HEK293 (cell line): ENCODE measurements at regions not wholly inside any gene's neighbourhood (a gene's known extent, or its start where the extent isn't known, plus 50 kb on each side); places are given as distances from the start of the nearest gene placed in this dataset.

ENCODE experiments used
- EGR2 ChIP-seq: fragments of 450-650 bp; formaldehyde crosslinking; IDR thresholded peaks from 2 replicates; pipeline ENCODE4 v1.5.1; 2016; ENCODE audit warnings: low read depth, missing biosample characterization, missing genetic modification characterization
- FEZF1 ChIP-seq: fragments of 450-650 bp; formaldehyde crosslinking; IDR thresholded peaks from 2 replicates; pipeline ENCODE4 v1.5.1; 2016; ENCODE audit warnings: missing biosample characterization, missing genetic modification characterization
- GLIS2 ChIP-seq: fragments of 450-650 bp; formaldehyde crosslinking; IDR thresholded peaks from 2 replicates; pipeline ENCODE4 v1.5.1; 2016; ENCODE audit warnings: missing biosample characterization, missing genetic modification characterization
- IKZF3 ChIP-seq: fragments of 450-650 bp; IDR thresholded peaks from 2 replicates; pipeline ENCODE4 v1.5.0; 2018; ENCODE audit warnings: missing biosample characterization, mild to moderate bottlenecking, missing genetic modification characterization, moderate library complexity
- INSM2 ChIP-seq: fragments of 450-650 bp; formaldehyde crosslinking; IDR thresholded peaks from 2 replicates; pipeline ENCODE4 v1.5.1; 2016; ENCODE audit warnings: missing biosample characterization, missing genetic modification characterization
- KLF17 ChIP-seq: fragments of 450-650 bp; formaldehyde crosslinking; IDR thresholded peaks from 2 replicates; pipeline ENCODE4 v1.5.1; 2016; ENCODE audit warnings: missing biosample characterization, missing genetic modification characterization
- PRDM10 ChIP-seq: fragments of 450-650 bp; formaldehyde crosslinking; IDR thresholded peaks from 2 replicates; pipeline ENCODE4 v1.5.1; 2016; ENCODE audit warnings: missing biosample characterization, missing genetic modification characterization
- PRDM6 ChIP-seq: fragments of 450-650 bp; formaldehyde crosslinking; IDR thresholded peaks from 2 replicates; pipeline ENCODE4 v1.5.1; 2017; ENCODE audit warnings: missing biosample characterization, missing genetic modification characterization
- REPIN1 ChIP-seq: fragments of 450-650 bp; formaldehyde crosslinking; IDR thresholded peaks from 2 replicates; pipeline ENCODE4 v1.5.1; 2017; ENCODE audit warnings: missing biosample characterization, missing genetic modification characterization, low read depth
- WT1 ChIP-seq: fragments of 450-650 bp; formaldehyde crosslinking; IDR thresholded peaks from 2 replicates; pipeline ENCODE4 v1.5.1; 2016; ENCODE audit warnings: missing biosample characterization, missing genetic modification characterization
- ZBTB17 ChIP-seq: fragments of 450-650 bp; formaldehyde crosslinking; IDR thresholded peaks from 2 replicates; pipeline ENCODE4 v1.5.1; 2016; ENCODE audit warnings: missing biosample characterization, missing genetic modification characterization
- ZBTB20 ChIP-seq: fragments of 450-650 bp; formaldehyde crosslinking; IDR thresholded peaks from 2 replicates; pipeline ENCODE4 v1.5.1; 2016; ENCODE audit warnings: missing biosample characterization, missing genetic modification characterization
- ZFHX2 ChIP-seq: fragments of 450-650 bp; formaldehyde crosslinking; conservative IDR thresholded peaks from 2 replicates; pipeline ENCODE4 v1.5.1; 2016; ENCODE audit warnings: missing biosample characterization, missing genetic modification characterization
- ZNF214 ChIP-seq: fragments of 450-650 bp; formaldehyde crosslinking; IDR thresholded peaks from 2 replicates; pipeline ENCODE4 v1.5.1; 2017; ENCODE audit warnings: missing biosample characterization, mild to moderate bottlenecking, missing genetic modification characterization, borderline replicate concordance
- ZNF23 ChIP-seq: fragments of 450-650 bp; formaldehyde crosslinking; IDR thresholded peaks from 2 replicates; pipeline ENCODE4 v1.5.1; 2016; ENCODE audit warnings: missing biosample characterization, missing genetic modification characterization, borderline replicate concordance
- ZNF335 ChIP-seq: fragments of 450-650 bp; formaldehyde crosslinking; conservative IDR thresholded peaks from 2 replicates; pipeline ENCODE4 v1.5.1; 2016; ENCODE audit warnings: missing biosample characterization, missing genetic modification characterization
- ZNF394 ChIP-seq: fragments of 450-650 bp; formaldehyde crosslinking; IDR thresholded peaks from 2 replicates; pipeline ENCODE4 v1.5.1; 2016; ENCODE audit warnings: missing biosample characterization, missing genetic modification characterization, mild to moderate bottlenecking, moderate library complexity, borderline replicate concordance
- ZNF629 ChIP-seq: fragments of 450-650 bp; formaldehyde crosslinking; IDR thresholded peaks from 2 replicates; pipeline ENCODE4 v1.5.1; 2017; ENCODE audit warnings: missing biosample characterization, missing genetic modification characterization
- ZNF692 ChIP-seq: fragments of 450-650 bp; formaldehyde crosslinking; IDR thresholded peaks from 2 replicates; pipeline ENCODE4 v1.5.1; 2016; ENCODE audit warnings: missing biosample characterization, missing genetic modification characterization

GRCh38 chr7:25913598-25914224 lies 238.3 kb upstream of the NFE2L3 start (continued):
- peak; percentile 34; the same call in 1 of the 2 replicates for TF ChIP-seq INSM2
- TF ChIP-seq FEZF1 (tag by site-specific recombination) = peak; percentile 55
- TF ChIP-seq IKZF3 = peak; percentile 68; the same call in 1 of the 2 replicates
- TF ChIP-seq ZFHX2 (tag by site-specific recombination) = no peak
- TF ChIP-seq ZNF394 (tag by site-specific recombination) = peak; percentile 56; the same call in 1 of the 2 replicates
- TF ChIP-seq WT1 = 0 out of 2 replicates have a peak, but pooled peaks have one; percentile 46
- TF ChIP-seq PRDM10 = peak; percentile 46
- TF ChIP-seq GLIS2 (tag by site-specific recombination) = no peak
- 0 out of 2 replicates have a peak, but pooled peaks have one; percentile 37 for TF ChIP-seq ZNF692 (tag by site-specific recombination)
- TF ChIP-seq ZBTB20 = no peak
- TF ChIP-seq ZNF214 (tag by site-specific recombination) = no peak
- TF ChIP-seq EGR2 (tag by site-specific recombination) = no peak
- no peak for TF ChIP-seq KLF17
- TF ChIP-seq REPIN1 (tag by site-specific recombination) = no peak
- 0 out of 2 replicates have a peak, but pooled peaks have one; percentile 32 for TF ChIP-seq ZNF629 (tag by site-specific recombination)
- TF ChIP-seq ZNF335 (tag by site-specific recombination) = peak; percentile 32; the same call in 1 of the 2 replicates
- peak; percentile 14; the same call in 1 of the 2 replicates for TF ChIP-seq ZBTB17 (tag by site-specific recombination)
- TF ChIP-seq ZNF23 (tag by site-specific recombination) = no peak
- TF ChIP-seq PRDM6 (tag by site-specific recombination) = peak; percentile 84
